ENCODE measurements at regions not wholly inside any gene's neighbourhood (a gene's known extent, or its start where the extent isn't known, plus 50 kb on each side); places are given as distances from the start of the nearest gene placed in this dataset.

DNA sequence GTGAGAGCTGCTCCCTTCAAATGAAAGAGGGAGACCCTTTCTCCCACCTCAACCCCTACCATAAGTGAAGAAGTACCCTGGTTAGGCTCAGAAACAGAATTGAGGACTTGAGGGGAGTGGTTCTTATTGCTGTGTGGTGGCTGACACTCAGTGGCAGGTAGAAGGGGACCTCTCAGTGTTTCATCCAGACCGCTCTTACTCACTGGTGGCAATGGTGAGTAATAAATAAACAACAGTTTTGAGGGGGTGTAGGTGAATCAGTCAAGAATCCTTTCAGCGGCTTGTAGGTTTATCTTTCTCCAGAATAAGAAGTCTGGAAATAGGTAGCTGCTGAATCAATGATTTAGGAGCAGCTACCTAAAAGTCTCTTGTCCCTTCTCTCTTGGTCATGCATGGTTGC lies 403.4 kb upstream of the B3GAT1 start:
- Histone ChIP-seq H3K36me3 (no peaks in the 10 kb centered on the region), H3K27me3 (no peaks in the 10 kb centered on the region), H3K9me3 (no peaks in the 10 kb centered on the region), H3K4me1 (no peaks in the 10 kb centered on the region), H3K27ac (no peak overlapping the region), H3K4me3 (no peak overlapping the region)
- DNase-seq, result no peak
- TF ChIP-seq POLR2A (IDR thresholded peaks at IDR 0.05), result no peak
- TF ChIP-seq, protein P1, sequence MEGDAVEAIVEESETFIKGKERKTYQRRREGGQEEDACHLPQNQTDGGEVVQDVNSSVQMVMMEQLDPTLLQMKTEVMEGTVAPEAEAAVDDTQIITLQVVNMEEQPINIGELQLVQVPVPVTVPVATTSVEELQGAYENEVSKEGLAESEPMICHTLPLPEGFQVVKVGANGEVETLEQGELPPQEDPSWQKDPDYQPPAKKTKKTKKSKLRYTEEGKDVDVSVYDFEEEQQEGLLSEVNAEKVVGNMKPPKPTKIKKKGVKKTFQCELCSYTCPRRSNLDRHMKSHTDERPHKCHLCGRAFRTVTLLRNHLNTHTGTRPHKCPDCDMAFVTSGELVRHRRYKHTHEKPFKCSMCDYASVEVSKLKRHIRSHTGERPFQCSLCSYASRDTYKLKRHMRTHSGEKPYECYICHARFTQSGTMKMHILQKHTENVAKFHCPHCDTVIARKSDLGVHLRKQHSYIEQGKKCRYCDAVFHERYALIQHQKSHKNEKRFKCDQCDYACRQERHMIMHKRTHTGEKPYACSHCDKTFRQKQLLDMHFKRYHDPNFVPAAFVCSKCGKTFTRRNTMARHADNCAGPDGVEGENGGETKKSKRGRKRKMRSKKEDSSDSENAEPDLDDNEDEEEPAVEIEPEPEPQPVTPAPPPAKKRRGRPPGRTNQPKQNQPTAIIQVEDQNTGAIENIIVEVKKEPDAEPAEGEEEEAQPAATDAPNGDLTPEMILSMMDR (IDR thresholded peaks at IDR 0.05), result no peak
- intact Hi-C loops (cut with DNase I; ENCODE audit: low total_unique reads), result no loop called here

DNA sequence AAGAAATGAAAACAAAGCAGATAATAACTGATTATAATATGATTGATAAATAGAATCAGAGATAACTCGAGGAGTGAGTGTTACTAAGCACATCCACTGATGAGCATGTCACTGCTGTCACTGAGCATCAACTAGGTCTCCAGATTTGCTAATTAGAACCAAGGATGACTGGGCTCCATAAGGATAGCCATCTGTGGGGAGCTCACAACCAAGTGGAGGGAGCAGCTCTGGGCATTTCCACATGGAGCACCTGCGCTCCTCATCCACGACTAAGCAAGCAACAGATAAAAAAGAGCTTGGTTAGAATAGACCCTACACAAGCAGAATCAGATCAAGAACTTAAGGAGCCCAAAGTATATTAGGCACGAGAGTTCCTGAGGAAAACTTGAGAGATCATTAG lies 396.0 kb upstream of the B3GAT1 start:
- H3K27me3 ChIP-seq, result peaks cover 0 to 4% of the 10 kb centered on the region in 2 donors
- no peaks in the 10 kb centered on the region for H3K4me1 ChIP-seq
- intact Hi-C loops (cut with DNase I; ENCODE audit: low total_unique reads), result no loop called here
- no peak overlapping the region for H3K4me3 ChIP-seq
- no peaks in the 10 kb centered on the region for H3K9me3 ChIP-seq
- no peaks in the 10 kb centered on the region for H3K36me3 ChIP-seq
- TF ChIP-seq, protein P1 (IDR thresholded peaks at IDR 0.05), result no peak
- no peak for TF ChIP-seq POLR2A (IDR thresholded peaks at IDR 0.05)
- DNase-seq, result no peak
- no peak overlapping the region for H3K27ac ChIP-seq

DNA sequence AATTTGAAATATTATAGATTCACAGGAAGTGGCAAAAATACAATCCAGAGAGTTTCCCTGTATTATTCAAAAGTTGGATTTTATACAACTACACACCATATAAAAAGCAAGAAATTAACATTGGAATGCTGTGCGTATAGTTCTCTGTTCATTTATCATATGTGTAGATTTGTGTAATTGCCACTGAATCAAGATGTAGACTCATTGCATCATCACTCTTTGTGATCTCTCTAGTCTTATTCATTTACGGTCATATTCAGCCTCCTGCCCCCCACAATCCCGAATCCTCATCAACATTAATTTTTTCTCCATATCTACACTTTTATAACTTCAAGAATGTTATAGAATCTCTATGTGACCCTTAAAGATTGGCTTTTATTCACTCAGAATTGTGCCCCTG lies 390.6 kb upstream of the B3GAT1 start:
- DNase-seq, result no peak
- intact Hi-C loops (cut with DNase I; ENCODE audit: low total_unique reads), result no loop called here
- H3K27me3 ChIP-seq, result peaks cover 0 to 4% of the 10 kb centered on the region in 2 donors
- no peak overlapping the region for H3K4me3 ChIP-seq
- H3K9me3 ChIP-seq, result no peaks in the 10 kb centered on the region
- H3K27ac ChIP-seq, result no peak overlapping the region
- TF ChIP-seq, protein P1 (IDR thresholded peaks at IDR 0.05), result no peak
- TF ChIP-seq POLR2A (IDR thresholded peaks at IDR 0.05), result no peak
- no peaks in the 10 kb centered on the region for H3K36me3 ChIP-seq
- H3K4me1 ChIP-seq, result no peaks in the 10 kb centered on the region

DNA sequence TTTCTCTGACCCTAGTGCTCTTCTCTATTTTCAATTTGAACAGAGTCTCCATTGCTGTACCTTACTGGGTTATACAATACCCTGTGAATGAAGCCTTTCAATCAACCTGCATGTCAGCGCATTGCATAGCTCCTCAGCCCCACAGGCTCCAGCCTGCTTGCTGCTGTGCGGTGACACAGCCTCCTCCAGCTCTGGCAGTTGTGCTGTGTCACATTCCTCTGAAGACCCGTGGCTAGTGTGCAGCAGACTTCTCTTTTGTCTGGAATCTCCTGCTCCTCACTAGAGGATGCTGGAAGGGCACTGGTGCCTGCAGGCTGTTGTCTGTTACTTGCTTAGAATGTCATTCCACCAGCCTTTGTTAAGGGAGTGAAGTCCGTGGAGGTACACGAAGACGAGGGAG lies 390.1 kb upstream of the B3GAT1 start:
- H3K27ac ChIP-seq, result no peak overlapping the region
- TF ChIP-seq POLR2A (IDR thresholded peaks at IDR 0.05), result no peak
- TF ChIP-seq, protein P1 (IDR thresholded peaks at IDR 0.05), result no peak
- no peak for DNase-seq
- peaks cover 0 to 4% of the 10 kb centered on the region in 2 donors for H3K27me3 ChIP-seq
- intact Hi-C loops (cut with DNase I; ENCODE audit: low total_unique reads), result no loop called here
- H3K36me3 ChIP-seq, result no peaks in the 10 kb centered on the region
- H3K4me3 ChIP-seq, result no peak overlapping the region
- no peaks in the 10 kb centered on the region for H3K9me3 ChIP-seq
- no peaks in the 10 kb centered on the region for H3K4me1 ChIP-seq

DNA sequence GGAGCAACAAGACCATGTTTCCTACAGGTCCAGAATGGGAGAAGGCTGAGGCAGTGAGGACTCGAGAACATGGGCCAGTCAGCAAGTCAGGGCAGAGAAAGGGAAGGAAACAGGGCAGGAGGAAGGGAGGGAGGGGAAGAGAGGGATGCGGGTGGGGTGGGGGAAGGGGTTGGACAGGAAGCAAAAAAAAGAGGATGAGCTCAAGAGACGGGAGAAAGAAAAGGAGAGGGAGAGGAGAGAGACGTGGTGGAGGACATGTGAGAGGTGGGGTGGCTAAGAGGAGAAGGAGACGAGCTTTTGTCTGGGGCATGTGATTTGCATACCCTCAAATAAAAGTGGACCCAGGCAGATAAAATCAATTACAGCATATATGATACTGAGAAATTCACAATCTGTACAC lies 389.5 kb upstream of the B3GAT1 start:
- intact Hi-C loops (cut with DNase I; ENCODE audit: low total_unique reads), result no loop called here
- Histone ChIP-seq H3K27ac (no peak overlapping the region), H3K27me3 (peaks cover 0 to 4% of the 10 kb centered on the region in 2 donors), H3K4me1 (no peaks in the 10 kb centered on the region), H3K36me3 (no peaks in the 10 kb centered on the region), H3K9me3 (no peaks in the 10 kb centered on the region), H3K4me3 (no peak overlapping the region)
- TF ChIP-seq, protein P1 (IDR thresholded peaks at IDR 0.05), result no peak
- no peak for TF ChIP-seq POLR2A (IDR thresholded peaks at IDR 0.05)
- no peak for DNase-seq

Measured in uterus (tissue), 3 donors.